Keratinocyte (primary cell): ENCODE measurements at regions not wholly inside any gene's neighbourhood (a gene's known extent, or its start where the extent isn't known, plus 50 kb on each side); places are given as distances from the start of the nearest gene placed in this dataset.

Experiments
- DNase-seq: peaks from one replicate; pipeline ENCODE4 v3.0.0-alpha.2; 2011; ENCODE audit warnings: low read depth, missing footprints, low spot score
- FAIRE-seq: peaks from 2 replicates; lab custom pipeline; 2011; peaks lifted over from hg19 to GRCh38; lab: Jason Lieb, UNC
- H2AFZ ChIP-seq: 2 replicates; pipeline ENCODE4 v1.6.0; 2012; ENCODE audit warnings: low read length, control low read depth, inconsistent platforms; ENCODE audit not compliant: control insufficient read depth
- H3K27ac ChIP-seq: 2 replicates; pipeline ENCODE4 v1.5.1; 2011; ENCODE audit warnings: low read length; ENCODE audit not compliant: control insufficient read depth, insufficient read depth
- H3K27me3 ChIP-seq: 3 replicates; pipeline ENCODE4 v1.6.0; 2011; ENCODE audit warnings: low read length; ENCODE audit not compliant: control insufficient read depth, insufficient read depth; ENCODE audit errors: extremely low read depth
- H3K36me3 ChIP-seq, 2 experiments: 2 replicates in 1 of 2; 3 replicates in 1 of 2; pipeline ENCODE4 v1.5.1; 2011; ENCODE audit warnings: low read length in 2 of 2, mild to moderate bottlenecking in 1 of 2; ENCODE audit not compliant: control insufficient read depth in 2 of 2, insufficient read depth in 2 of 2; ENCODE audit errors: extremely low read depth in 1 of 2
- H3K4me1 ChIP-seq: 3 replicates; pipeline ENCODE4 v1.5.1; 2011; ENCODE audit warnings: low read length; ENCODE audit not compliant: control insufficient read depth, insufficient read depth; ENCODE audit errors: extremely low read depth
- H3K4me2 ChIP-seq: 3 replicates; pipeline ENCODE4 v1.6.0; 2011; ENCODE audit warnings: low read depth, low read length; ENCODE audit not compliant: control insufficient read depth, insufficient read depth; ENCODE audit errors: extremely low read depth
- H3K4me3 ChIP-seq, 3 experiments: fragments of 200-600 bp in 1 of 3; sonication (generic) in 1 of 3; 2 replicates in 2 of 3; 3 replicates in 1 of 3; pipeline ENCODE4 v1.5.1; 2011 to 2016; ENCODE audit warnings: low read length in 3 of 3, mild to moderate bottlenecking in 3 of 3, control low read depth in 2 of 3, inconsistent platforms in 1 of 3, low read depth in 1 of 3, mixed read lengths in 1 of 3, mixed run types in 1 of 3, moderate library complexity in 1 of 3; ENCODE audit not compliant: control insufficient read depth in 2 of 3, insufficient read depth in 2 of 3; ENCODE audit errors: extremely low read depth in 1 of 3
- H3K79me2 ChIP-seq: 2 replicates; pipeline ENCODE4 v1.6.0; 2012; ENCODE audit warnings: low read length; ENCODE audit not compliant: control insufficient read depth, insufficient read depth
- H3K9ac ChIP-seq: 3 replicates; pipeline ENCODE4 v1.6.0; 2011; ENCODE audit warnings: low read length; ENCODE audit not compliant: control insufficient read depth, insufficient read depth; ENCODE audit errors: extremely low read depth
- H3K9me1 ChIP-seq: 3 replicates; pipeline ENCODE4 v1.6.0; 2011; ENCODE audit warnings: low read length; ENCODE audit not compliant: control insufficient read depth, insufficient read depth; ENCODE audit errors: extremely low read depth
- H3K9me3 ChIP-seq: 2 replicates; pipeline ENCODE4 v1.5.1; 2012; ENCODE audit warnings: low read depth, low read length; ENCODE audit not compliant: control insufficient read depth
- H4K20me1 ChIP-seq: 3 replicates; pipeline ENCODE4 v1.6.0; 2011; ENCODE audit warnings: low read length; ENCODE audit not compliant: control insufficient read depth, insufficient read depth; ENCODE audit errors: extremely low read depth
- EZH2 ChIP-seq: IDR thresholded peaks from one replicate; pipeline ENCODE4 v1.6.1; 2012; ENCODE audit warnings: inconsistent platforms, mild to moderate bottlenecking, low read length, moderate library complexity
- dilution Hi-C: fragments of 300-500 bp; cut with MboI; formaldehyde crosslinking; loops from one replicate; pipeline ENCODE4 v1.7.0; 2020; ENCODE audit warnings: low sequenced_read_pairs; ENCODE audit not compliant: extremely low pct_ligation_motif_present
- TF ChIP-seq, protein P1 (sequence below), 3 experiments: IDR thresholded peaks in 1 of 3; conservative IDR thresholded peaks in 1 of 3; optimal IDR thresholded peaks in 1 of 3; 2 replicates in 2 of 3; 3 replicates in 1 of 3; pipeline versions ENCODE3 to v1.5.1; 2011; ENCODE audit warnings: low read length in 3 of 3, mild to moderate bottlenecking in 3 of 3, moderate library complexity in 2 of 3, control low read depth in 1 of 3, inconsistent platforms in 1 of 3; ENCODE audit not compliant: insufficient read depth in 2 of 3; ENCODE audit errors: extremely low read depth in 1 of 3

DNA sequence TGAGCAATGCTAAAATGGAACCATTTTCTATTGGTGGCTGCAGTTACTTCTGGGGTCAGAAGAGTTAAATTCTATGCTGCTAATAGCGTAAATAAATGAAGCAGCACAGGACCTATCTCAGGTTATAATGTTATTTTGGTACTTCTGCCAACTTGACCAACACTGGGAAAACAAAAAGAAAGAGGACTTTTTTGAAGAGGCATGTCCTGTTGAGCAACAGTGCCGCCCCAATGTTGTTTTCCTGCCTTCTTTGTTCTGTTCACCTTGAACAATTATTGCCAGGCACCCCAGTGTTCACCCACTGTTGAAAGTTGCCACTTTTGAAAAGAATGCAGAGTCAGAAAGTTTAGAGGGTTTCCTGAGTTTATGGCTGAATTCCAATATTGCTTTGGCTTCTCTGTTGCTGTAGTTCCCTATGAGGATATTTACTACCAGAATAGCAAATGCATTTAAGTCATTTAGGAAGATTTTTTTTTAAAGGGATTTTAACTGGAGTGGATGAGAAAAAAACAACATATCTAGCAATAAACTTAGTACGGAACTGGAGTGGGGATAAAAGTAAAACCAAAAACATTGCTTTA is 679.0 kb upstream of the DPPA4 start:
- Histone ChIP-seq H3K9me1 (no peaks in the 10 kb centered on the region), H3K79me2 (no peaks in the 10 kb centered on the region), H3K4me3 (no peak overlapping the region), H3K4me2 (no peak overlapping the region), H3K27me3 (no peaks in the 10 kb centered on the region), H4K20me1 (no peaks in the 10 kb centered on the region), H3K9me3 (no peaks in the 10 kb centered on the region), H3K9ac (no peak overlapping the region), H3K4me1 (no peaks in the 10 kb centered on the region), H3K36me3 (no peaks in the 10 kb centered on the region), H3K27ac (no peak overlapping the region), H2AFZ (no peak overlapping the region)
- TF ChIP-seq, protein P1, sequence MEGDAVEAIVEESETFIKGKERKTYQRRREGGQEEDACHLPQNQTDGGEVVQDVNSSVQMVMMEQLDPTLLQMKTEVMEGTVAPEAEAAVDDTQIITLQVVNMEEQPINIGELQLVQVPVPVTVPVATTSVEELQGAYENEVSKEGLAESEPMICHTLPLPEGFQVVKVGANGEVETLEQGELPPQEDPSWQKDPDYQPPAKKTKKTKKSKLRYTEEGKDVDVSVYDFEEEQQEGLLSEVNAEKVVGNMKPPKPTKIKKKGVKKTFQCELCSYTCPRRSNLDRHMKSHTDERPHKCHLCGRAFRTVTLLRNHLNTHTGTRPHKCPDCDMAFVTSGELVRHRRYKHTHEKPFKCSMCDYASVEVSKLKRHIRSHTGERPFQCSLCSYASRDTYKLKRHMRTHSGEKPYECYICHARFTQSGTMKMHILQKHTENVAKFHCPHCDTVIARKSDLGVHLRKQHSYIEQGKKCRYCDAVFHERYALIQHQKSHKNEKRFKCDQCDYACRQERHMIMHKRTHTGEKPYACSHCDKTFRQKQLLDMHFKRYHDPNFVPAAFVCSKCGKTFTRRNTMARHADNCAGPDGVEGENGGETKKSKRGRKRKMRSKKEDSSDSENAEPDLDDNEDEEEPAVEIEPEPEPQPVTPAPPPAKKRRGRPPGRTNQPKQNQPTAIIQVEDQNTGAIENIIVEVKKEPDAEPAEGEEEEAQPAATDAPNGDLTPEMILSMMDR (optimal IDR thresholded peaks at IDR 0.05 in 1 of 3, IDR thresholded peaks at IDR 0.05 in 1 of 3, conservative IDR thresholded peaks at IDR 0.05 in 1 of 3; ENCODE audit: extremely low read depth in 1 of 3, insufficient read depth in 2 of 3, low read length in 3 of 3): no peak
- TF ChIP-seq EZH2: no peak
- no peak for FAIRE-seq
- no peak for DNase-seq
- dilution Hi-C loops: no loop called here

DNA sequence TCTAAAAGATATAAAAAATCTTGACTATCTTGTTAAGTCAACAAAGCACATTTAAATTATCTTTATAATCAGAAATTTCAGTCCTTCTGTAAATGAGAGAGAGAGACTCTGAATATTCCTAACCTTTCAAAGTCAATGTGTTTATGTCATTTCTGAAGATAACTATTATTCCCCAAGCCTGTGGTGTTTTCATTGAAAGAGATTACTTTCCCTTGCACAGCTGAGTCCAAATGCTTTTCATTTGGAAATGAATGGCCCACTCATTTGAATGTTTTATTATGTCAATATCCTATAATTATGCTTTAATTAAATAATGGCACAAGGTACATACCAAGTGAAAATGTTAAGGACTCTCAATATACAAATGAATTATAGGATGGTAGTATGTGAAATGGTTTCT is 680.0 kb upstream of the DPPA4 start:
- Histone ChIP-seq H3K79me2 (no peaks in the 10 kb centered on the region), H3K9ac (no peak overlapping the region), H3K4me2 (no peak overlapping the region), H3K27ac (no peak overlapping the region), H3K4me3 (no peak overlapping the region), H3K36me3 (no peaks in the 10 kb centered on the region), H3K9me3 (no peaks in the 10 kb centered on the region), H3K27me3 (no peaks in the 10 kb centered on the region), H2AFZ (no peak overlapping the region), H3K9me1 (no peaks in the 10 kb centered on the region), H4K20me1 (no peaks in the 10 kb centered on the region), H3K4me1 (no peaks in the 10 kb centered on the region)
- no peak for DNase-seq
- dilution Hi-C loops: no loop called here
- TF ChIP-seq EZH2: no peak
- TF ChIP-seq, protein P1 (optimal IDR thresholded peaks at IDR 0.05 in 1 of 3, IDR thresholded peaks at IDR 0.05 in 1 of 3, conservative IDR thresholded peaks at IDR 0.05 in 1 of 3; ENCODE audit: extremely low read depth in 1 of 3, insufficient read depth in 2 of 3, low read length in 3 of 3): no peak
- FAIRE-seq: no peak
